Osteocyte (in vitro differentiated cells): ENCODE measurements at regions not wholly inside any gene's neighbourhood (a gene's known extent, or its start where the extent isn't known, plus 50 kb on each side); places are given as distances from the start of the nearest gene placed in this dataset.
"Not testable (repeated sequence)": the region's sequence is repeated elsewhere in the genome, so short reads cannot be mapped to it uniquely, and the experiment has no call there.

Source experiments
- DNase-seq: peaks from one replicate; pipeline ENCODE4 v3.0.0; 2021; ENCODE audit warnings: mixed read lengths; ENCODE audit not compliant: unreplicated experiment; ENCODE audit errors: extremely low spot score
- H3K27ac Mint-ChIP-seq: one replicate; pipeline ENCODE4 v1.8.0; 2021; ENCODE audit warnings: mild to moderate bottlenecking, mixed read lengths; ENCODE audit not compliant: unreplicated experiment
- H3K27me3 Mint-ChIP-seq: one replicate; pipeline ENCODE4 v1.8.0; 2021; ENCODE audit warnings: mixed read lengths; ENCODE audit not compliant: unreplicated experiment
- H3K36me3 Mint-ChIP-seq: one replicate; pipeline ENCODE4 v1.8.0; 2021; ENCODE audit warnings: mixed read lengths; ENCODE audit not compliant: unreplicated experiment
- H3K4me1 Mint-ChIP-seq: one replicate; pipeline ENCODE4 v1.8.0; 2021; ENCODE audit warnings: mixed read lengths; ENCODE audit not compliant: unreplicated experiment
- H3K4me3 Mint-ChIP-seq: one replicate; pipeline ENCODE4 v1.8.0; 2021; ENCODE audit warnings: mild to moderate bottlenecking, moderate library complexity, mixed read lengths; ENCODE audit not compliant: unreplicated experiment
- H3K9me3 Mint-ChIP-seq: one replicate; pipeline ENCODE4 v1.8.0; 2021; ENCODE audit warnings: mixed read lengths; ENCODE audit not compliant: unreplicated experiment
- CTCF ChIP-seq: fragments of 200-600 bp; sonication (generic); IDR thresholded peaks from 2 replicates; pipeline ENCODE4 v1.5.0; 2021; ENCODE audit warnings: antibody characterized with exemption, mild to moderate bottlenecking, moderate library complexity

- H3K27ac Mint-ChIP-seq = no peak overlapping the region
- H3K4me3 Mint-ChIP-seq = no peak overlapping the region
- TF ChIP-seq CTCF = no peak
- H3K27me3 Mint-ChIP-seq = peaks cover 6% of the 10 kb centered on the region
- no peaks in the 10 kb centered on the region for H3K36me3 Mint-ChIP-seq
- H3K4me1 Mint-ChIP-seq = peaks cover 3% of the 10 kb centered on the region
- DNase-seq = no peak
- H3K9me3 Mint-ChIP-seq = no peaks in the 10 kb centered on the region
Observed at GRCh38 chr19:30684613-30685012, 312.4 kb downstream of the ZNF536 start.

- no peaks in the 10 kb centered on the region for H3K9me3 Mint-ChIP-seq
- H3K36me3 Mint-ChIP-seq = no peaks in the 10 kb centered on the region
- no peaks in the 10 kb centered on the region for H3K27me3 Mint-ChIP-seq
- peak; percentile 90 for DNase-seq
- TF ChIP-seq CTCF = peak; percentile 94
- no peak overlapping the region for H3K27ac Mint-ChIP-seq
- no peak overlapping the region for H3K4me3 Mint-ChIP-seq
- peaks cover 3% of the 10 kb centered on the region for H3K4me1 Mint-ChIP-seq
Observed at GRCh38 chr19:30682999-30683536, 310.9 kb downstream of the ZNF536 start.

- Mint-ChIP-seq H3K36me3 (no peaks in the 10 kb centered on the region), H3K4me1 (peaks cover 3% of the 10 kb centered on the region), H3K9me3 (no peaks in the 10 kb centered on the region), H3K27ac (no peak overlapping the region), H3K4me3 (no peak overlapping the region), H3K27me3 (no peaks in the 10 kb centered on the region)
- no peak for TF ChIP-seq CTCF
- no peak for DNase-seq
Observed at GRCh38 chr19:30682146-30682998, 310.2 kb downstream of the ZNF536 start.

- no peak for TF ChIP-seq CTCF
- Mint-ChIP-seq H3K36me3 (no peaks in the 10 kb centered on the region), H3K4me1 (peaks cover 3% of the 10 kb centered on the region), H3K9me3 (no peaks in the 10 kb centered on the region), H3K27me3 (no peaks in the 10 kb centered on the region), H3K27ac (no peak overlapping the region), H3K4me3 (no peak overlapping the region)
- no peak for DNase-seq
Observed at GRCh38 chr19:30681162-30682100, 309.2 kb downstream of the ZNF536 start.

- not testable (repeated sequence) for H3K9me3 Mint-ChIP-seq, H3K4me3 Mint-ChIP-seq, H3K27ac Mint-ChIP-seq, H3K27me3 Mint-ChIP-seq, H3K4me1 Mint-ChIP-seq, H3K36me3 Mint-ChIP-seq, DNase-seq
Observed at GRCh38 chr19:30680399-30680798, 308.2 kb downstream of the ZNF536 start.
